Caco-2 (cell line): ENCODE measurements at regions not wholly inside any gene's neighbourhood (a gene's known extent, or its start where the extent isn't known, plus 50 kb on each side); places are given as distances from the start of the nearest gene placed in this dataset.

Experiments used
- BruUV-seq: library from RNA; stranded (reverse); fragments of 400-500 nt; replicated peaks from 2 replicates; lab custom pipeline; 2021; lab: Mats Ljungman, UMichigan
- CTCF ChIA-PET: fragments of 300-600 bp; sonication (Branson Sonifier 250); formaldehyde crosslinking; loops from one replicate; lab custom pipeline; 2022; ENCODE audit warnings: antibody characterized with exemption; lab: Charles Lee
- POLR2A ChIA-PET: fragments of 300-600 bp; sonication (Branson Sonifier 250); formaldehyde crosslinking; loops from one replicate; lab custom pipeline; 2022; ENCODE audit warnings: antibody characterized with exemption; lab: Charles Lee
- DNase-seq, 2 experiments: peaks; one replicate each; pipeline versions ENCODE4 v3.0.0 to v3.0.0-alpha.2; 2020 to 2022
- H3K27me3 ChIP-seq: replicated peaks from 2 replicates; pipeline ENCODE4 v1.6.0; 2011; ENCODE audit warnings: low read length; ENCODE audit not compliant: control insufficient read depth, insufficient read depth
- H3K36me3 ChIP-seq: 2 replicates; pipeline ENCODE4 v1.5.1; 2011; ENCODE audit warnings: low read length; ENCODE audit not compliant: control insufficient read depth, insufficient read depth
- H3K4me1 ChIP-seq: fragments of 250-450 bp; sonication (Bioruptor Pico); 2 replicates; pipeline ENCODE4 v1.5.1; 2020; ENCODE audit warnings: mild to moderate bottlenecking
- H3K4me3 ChIP-seq: 2 replicates; pipeline ENCODE4 v1.5.1; 2011; ENCODE audit warnings: low read depth, mild to moderate bottlenecking, control low read depth, low read length
- H3K9me3 ChIP-seq: fragments of 250-450 bp; sonication (Bioruptor Pico); 2 replicates; pipeline ENCODE4 v1.5.1; 2020; ENCODE audit warnings: mild to moderate bottlenecking, moderate library complexity
- H3K27ac Mint-ChIP-seq: one replicate; pipeline ENCODE4 v1.8.0; 2022; ENCODE audit warnings: mixed read lengths; ENCODE audit not compliant: unreplicated experiment
- H3K27me3 Mint-ChIP-seq: one replicate; pipeline ENCODE4 v1.8.0; 2022; ENCODE audit warnings: mixed read lengths; ENCODE audit not compliant: insufficient read depth, unreplicated experiment
- H3K36me3 Mint-ChIP-seq: one replicate; pipeline ENCODE4 v1.8.0; 2022; ENCODE audit warnings: mild to moderate bottlenecking, mixed read lengths; ENCODE audit not compliant: insufficient read depth, unreplicated experiment
- H3K4me1 Mint-ChIP-seq: one replicate; pipeline ENCODE4 v1.8.0; 2022; ENCODE audit warnings: low read depth, mixed read lengths; ENCODE audit not compliant: unreplicated experiment
- H3K4me3 Mint-ChIP-seq: one replicate; pipeline ENCODE4 v1.8.0; 2022; ENCODE audit warnings: mild to moderate bottlenecking, moderate library complexity, mixed read lengths; ENCODE audit not compliant: unreplicated experiment
- H3K9me3 Mint-ChIP-seq: one replicate; pipeline ENCODE4 v1.8.0; 2022; ENCODE audit warnings: mixed read lengths; ENCODE audit not compliant: unreplicated experiment
- intact Hi-C: fragments of 100-400 bp; cut with micrococcal nuclease; formaldehyde crosslinking; loops from one replicate; pipeline ENCODE4 v1.10.0; 2022; ENCODE audit not compliant: unreplicated experiment
- TF ChIP-seq, protein P1 (sequence below), 2 experiments: fragments of 200-600 bp in 1 of 2; IDR thresholded peaks; 1 replicate in 1 of 2; 2 replicates in 1 of 2; pipeline versions ENCODE4 v1.5.1 to v1.8.0; 2011 to 2022; ENCODE audit warnings: antibody characterized with exemption in 1 of 2, control low read depth in 1 of 2, inconsistent platforms in 1 of 2, low read depth in 1 of 2, low read length in 1 of 2, mild to moderate bottlenecking in 1 of 2, moderate library complexity in 1 of 2; ENCODE audit not compliant: insufficient read depth in 1 of 2, severe bottlenecking in 1 of 2, unreplicated experiment in 1 of 2

DNA sequence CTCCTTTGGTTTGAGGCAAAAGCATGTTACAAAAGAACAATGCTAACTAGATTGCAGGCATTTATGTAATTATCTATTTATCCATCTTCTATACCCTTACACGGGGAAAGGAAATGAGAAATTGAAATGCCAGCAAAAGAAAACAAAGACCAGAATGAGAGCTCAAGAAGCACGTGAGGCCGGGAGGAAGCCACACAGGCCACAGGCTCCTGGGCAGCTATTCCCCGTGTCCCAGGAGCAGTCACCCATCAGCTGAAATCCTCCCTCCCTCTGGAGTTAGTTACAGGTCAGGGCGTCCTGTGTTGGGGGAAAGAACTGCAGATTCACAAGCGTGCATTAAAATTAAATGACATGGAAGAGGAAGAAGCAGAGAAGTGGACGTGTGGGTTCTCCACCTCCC lies 64.7 kb upstream of the RPS6KA2 start:
- intact Hi-C loops: no loop called here
- POLR2A ChIA-PET: no interaction called here
- no peaks in the 10 kb centered on the region for H3K4me1 ChIP-seq
- no peaks in the 10 kb centered on the region for H3K4me1 Mint-ChIP-seq
- CTCF ChIA-PET: no interaction called here
- no peak overlapping the region for H3K4me3 Mint-ChIP-seq
- TF ChIP-seq, protein P1, sequence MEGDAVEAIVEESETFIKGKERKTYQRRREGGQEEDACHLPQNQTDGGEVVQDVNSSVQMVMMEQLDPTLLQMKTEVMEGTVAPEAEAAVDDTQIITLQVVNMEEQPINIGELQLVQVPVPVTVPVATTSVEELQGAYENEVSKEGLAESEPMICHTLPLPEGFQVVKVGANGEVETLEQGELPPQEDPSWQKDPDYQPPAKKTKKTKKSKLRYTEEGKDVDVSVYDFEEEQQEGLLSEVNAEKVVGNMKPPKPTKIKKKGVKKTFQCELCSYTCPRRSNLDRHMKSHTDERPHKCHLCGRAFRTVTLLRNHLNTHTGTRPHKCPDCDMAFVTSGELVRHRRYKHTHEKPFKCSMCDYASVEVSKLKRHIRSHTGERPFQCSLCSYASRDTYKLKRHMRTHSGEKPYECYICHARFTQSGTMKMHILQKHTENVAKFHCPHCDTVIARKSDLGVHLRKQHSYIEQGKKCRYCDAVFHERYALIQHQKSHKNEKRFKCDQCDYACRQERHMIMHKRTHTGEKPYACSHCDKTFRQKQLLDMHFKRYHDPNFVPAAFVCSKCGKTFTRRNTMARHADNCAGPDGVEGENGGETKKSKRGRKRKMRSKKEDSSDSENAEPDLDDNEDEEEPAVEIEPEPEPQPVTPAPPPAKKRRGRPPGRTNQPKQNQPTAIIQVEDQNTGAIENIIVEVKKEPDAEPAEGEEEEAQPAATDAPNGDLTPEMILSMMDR (IDR thresholded peaks at IDR 0.05; ENCODE audit: insufficient read depth in 1 of 2, low read depth in 1 of 2, low read length in 1 of 2, severe bottlenecking in 1 of 2, unreplicated experiment in 1 of 2): no peak
- peaks cover 3% of the 10 kb centered on the region for H3K27me3 Mint-ChIP-seq
- H3K9me3 ChIP-seq: no peaks in the 10 kb centered on the region
- no peak overlapping the region for H3K27ac Mint-ChIP-seq
- no peaks in the 10 kb centered on the region for H3K36me3 Mint-ChIP-seq
- H3K36me3 ChIP-seq: no peaks in the 10 kb centered on the region
- no peaks in the 10 kb centered on the region for H3K9me3 Mint-ChIP-seq
- no peak overlapping the region for H3K4me3 ChIP-seq
- no peak for DNase-seq
- H3K27me3 ChIP-seq: no peaks in the 10 kb centered on the region
- no TSS peak for BruUV-seq

DNA sequence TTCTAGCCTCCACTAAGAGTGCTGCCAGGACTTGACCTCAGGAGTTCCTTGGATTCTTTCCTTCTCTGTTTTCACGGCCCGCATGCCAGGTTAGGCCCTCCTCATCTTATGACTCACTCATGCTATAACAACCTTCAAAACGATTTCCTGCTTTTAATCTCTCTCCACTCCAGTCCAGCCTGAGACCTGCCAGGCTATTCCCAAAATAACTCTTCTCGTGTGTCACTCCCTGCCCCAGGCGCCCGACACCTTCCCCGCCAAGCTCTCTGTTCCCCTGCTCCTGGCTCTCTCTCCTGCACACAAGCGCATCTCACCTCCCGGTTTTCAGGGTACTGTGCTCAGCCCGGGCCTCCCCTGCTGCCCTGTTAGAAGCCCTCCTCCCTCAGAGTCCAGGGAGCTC lies 64.1 kb upstream of the RPS6KA2 start:
- no peaks in the 10 kb centered on the region for H3K9me3 ChIP-seq
- POLR2A ChIA-PET: no interaction called here
- Mint-ChIP-seq H3K27ac (no peak overlapping the region), H3K36me3 (no peaks in the 10 kb centered on the region), H3K9me3 (no peaks in the 10 kb centered on the region), H3K4me1 (no peaks in the 10 kb centered on the region), H3K27me3 (peaks cover 3% of the 10 kb centered on the region), H3K4me3 (no peak overlapping the region)
- no peak for DNase-seq
- H3K4me1 ChIP-seq: no peaks in the 10 kb centered on the region
- CTCF ChIA-PET: no interaction called here
- TF ChIP-seq, protein P1 (IDR thresholded peaks at IDR 0.05; ENCODE audit: insufficient read depth in 1 of 2, low read depth in 1 of 2, low read length in 1 of 2, severe bottlenecking in 1 of 2, unreplicated experiment in 1 of 2): no peak
- no TSS peak for BruUV-seq
- H3K4me3 ChIP-seq: no peak overlapping the region
- intact Hi-C loops: no loop called here
- no peaks in the 10 kb centered on the region for H3K36me3 ChIP-seq
- no peaks in the 10 kb centered on the region for H3K27me3 ChIP-seq

DNA sequence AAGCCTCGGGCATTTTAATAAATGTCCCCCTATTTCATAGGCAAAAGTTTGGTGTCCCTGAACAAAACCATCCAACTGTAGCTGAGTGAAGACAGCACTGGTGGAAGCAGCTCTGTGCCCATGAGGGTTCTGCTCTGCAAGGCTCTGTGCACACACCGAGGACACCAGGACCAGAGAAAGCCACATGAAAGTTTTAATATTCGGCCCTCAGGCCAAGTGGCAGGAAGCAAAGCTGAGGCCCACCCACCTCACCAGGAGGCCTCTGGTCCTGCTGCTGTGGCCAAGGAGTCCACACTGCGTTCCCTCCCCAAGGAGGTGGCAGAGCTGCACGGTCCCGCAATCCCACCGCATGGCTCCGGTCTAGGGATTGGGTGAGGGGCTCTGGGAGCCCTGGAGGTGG lies 62.6 kb upstream of the RPS6KA2 start:
- H3K9me3 Mint-ChIP-seq: no peaks in the 10 kb centered on the region
- no peaks in the 10 kb centered on the region for H3K4me1 Mint-ChIP-seq
- H3K4me3 Mint-ChIP-seq: no peak overlapping the region
- DNase-seq: no peak
- no peaks in the 10 kb centered on the region for H3K27me3 ChIP-seq
- no peak overlapping the region for H3K4me3 ChIP-seq
- H3K36me3 ChIP-seq: no peaks in the 10 kb centered on the region
- no peaks in the 10 kb centered on the region for H3K4me1 ChIP-seq
- TF ChIP-seq, protein P1 (IDR thresholded peaks at IDR 0.05; ENCODE audit: insufficient read depth in 1 of 2, low read depth in 1 of 2, low read length in 1 of 2, severe bottlenecking in 1 of 2, unreplicated experiment in 1 of 2): no peak
- H3K36me3 Mint-ChIP-seq: peaks cover 1% of the 10 kb centered on the region
- CTCF ChIA-PET: no interaction called here
- POLR2A ChIA-PET: no interaction called here
- no TSS peak for BruUV-seq
- no peaks in the 10 kb centered on the region for H3K9me3 ChIP-seq
- intact Hi-C loops: no loop called here
- H3K27me3 Mint-ChIP-seq: peaks cover 3% of the 10 kb centered on the region
- H3K27ac Mint-ChIP-seq: no peak overlapping the region
